ENCODE measurements at regions not wholly inside any gene's neighbourhood (a gene's known extent, or its start where the extent isn't known, plus 50 kb on each side); places are given as distances from the start of the nearest gene placed in this dataset.

GRCh38 chr9:87007711-87008366 lies 60.5 kb upstream of the GAS1 start:
- RAD21 ChIA-PET (ENCODE audit: low non-redundant PET in 1 of 2, low total read pairs in 2 of 2, uncharacterized antibody in 2 of 2, unreplicated experiment in 2 of 2), result no interaction called here
- POLR2A ChIA-PET, result no interaction called here
- CTCF ChIA-PET, result no interaction called here

DNA sequence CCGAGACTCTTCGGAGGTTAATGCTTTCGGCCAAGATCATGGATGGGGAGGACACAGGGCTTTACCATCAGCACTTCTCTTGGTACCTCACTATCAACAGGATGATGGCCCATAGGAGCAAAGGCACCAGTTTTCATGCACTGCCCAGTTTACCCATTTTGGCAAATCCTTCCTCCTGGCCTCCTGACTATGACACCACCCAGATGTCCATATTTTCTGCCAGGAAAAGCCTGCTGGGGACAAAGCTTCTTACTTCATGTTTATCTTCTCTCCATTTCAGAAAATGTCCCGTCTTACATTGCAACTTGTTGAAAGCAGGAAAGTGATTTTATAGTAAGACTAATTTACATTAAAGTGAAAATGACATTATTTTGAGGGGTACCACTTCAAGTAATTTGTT lies 61.4 kb upstream of the GAS1 start:
- no peaks in the 10 kb centered on the region for H3K9me2 ChIP-seq (ENCODE audit: insufficient read depth)
- ChIA-PET CTCF (no interaction called here), RAD21 (ENCODE audit: low non-redundant PET in 1 of 2, low total read pairs in 2 of 2, uncharacterized antibody in 2 of 2, unreplicated experiment in 2 of 2) (no interaction called here), POLR2A (no interaction called here)
- peaks cover 7% of the 10 kb centered on the region; the same call in 1 of the 2 replicates for H3K27me3 ChIP-seq (ENCODE audit: insufficient read depth, low read length)
- ATAC-seq (no peak), DNase-seq (ENCODE audit: low read depth, low spot score) (no peak)
- no peak overlapping the region for H3K27ac ChIP-seq (ENCODE audit: low read depth, low read length)
- H2AFZ ChIP-seq (ENCODE audit: low read depth, low read length, poor library complexity, severe bottlenecking), result no peak overlapping the region
- TF ChIP-seq ZFX (IDR thresholded peaks at IDR 0.05), result no peak
- TF ChIP-seq ZBTB33 (IDR thresholded peaks at IDR 0.05; ENCODE audit: extremely low read depth, insufficient replicate concordance, low read length), result no peak
- no peak for TF ChIP-seq EGR1 (IDR thresholded peaks at IDR 0.05; ENCODE audit: low read depth)
- no peak for TF ChIP-seq MAX (IDR thresholded peaks at IDR 0.05)
- TF ChIP-seq SP1 (IDR thresholded peaks at IDR 0.05; ENCODE audit: low read depth), result no peak
- TF ChIP-seq ELF1 (IDR thresholded peaks at IDR 0.05; ENCODE audit: borderline replicate concordance, low read depth), result no peak
- TF ChIP-seq, protein P1, sequence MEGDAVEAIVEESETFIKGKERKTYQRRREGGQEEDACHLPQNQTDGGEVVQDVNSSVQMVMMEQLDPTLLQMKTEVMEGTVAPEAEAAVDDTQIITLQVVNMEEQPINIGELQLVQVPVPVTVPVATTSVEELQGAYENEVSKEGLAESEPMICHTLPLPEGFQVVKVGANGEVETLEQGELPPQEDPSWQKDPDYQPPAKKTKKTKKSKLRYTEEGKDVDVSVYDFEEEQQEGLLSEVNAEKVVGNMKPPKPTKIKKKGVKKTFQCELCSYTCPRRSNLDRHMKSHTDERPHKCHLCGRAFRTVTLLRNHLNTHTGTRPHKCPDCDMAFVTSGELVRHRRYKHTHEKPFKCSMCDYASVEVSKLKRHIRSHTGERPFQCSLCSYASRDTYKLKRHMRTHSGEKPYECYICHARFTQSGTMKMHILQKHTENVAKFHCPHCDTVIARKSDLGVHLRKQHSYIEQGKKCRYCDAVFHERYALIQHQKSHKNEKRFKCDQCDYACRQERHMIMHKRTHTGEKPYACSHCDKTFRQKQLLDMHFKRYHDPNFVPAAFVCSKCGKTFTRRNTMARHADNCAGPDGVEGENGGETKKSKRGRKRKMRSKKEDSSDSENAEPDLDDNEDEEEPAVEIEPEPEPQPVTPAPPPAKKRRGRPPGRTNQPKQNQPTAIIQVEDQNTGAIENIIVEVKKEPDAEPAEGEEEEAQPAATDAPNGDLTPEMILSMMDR (IDR thresholded peaks at IDR 0.05 in 2 of 3, conservative IDR thresholded peaks at IDR 0.05 in 1 of 3; ENCODE audit: borderline replicate concordance in 1 of 3, insufficient read depth in 1 of 3, low read depth in 2 of 3, low read length in 2 of 3), result no peak
- TF ChIP-seq POLR2A (IDR thresholded peaks at IDR 0.05; ENCODE audit: borderline replicate concordance, extremely low read depth, insufficient read depth, insufficient read length), result no peak
- H4K20me1 ChIP-seq (ENCODE audit: insufficient read depth), result no peaks in the 10 kb centered on the region
- H3K79me2 ChIP-seq (ENCODE audit: insufficient read depth, low read length), result no peaks in the 10 kb centered on the region
- no peak overlapping the region for H3K4me3 ChIP-seq (replicated peaks in 1 of 2; ENCODE audit: low read depth in 1 of 2, low read length in 2 of 2)
- H3K9ac ChIP-seq (ENCODE audit: low read length), result no peak overlapping the region
- intact Hi-C loops (cut with micrococcal nuclease), result no loop called here
- no peak overlapping the region for H3K4me2 ChIP-seq (ENCODE audit: low read length)
- no peaks in the 10 kb centered on the region for H3K9me3 ChIP-seq (ENCODE audit: control insufficient read depth in 1 of 2, insufficient read depth in 1 of 2, low read depth in 1 of 2, low read length in 2 of 2)
- no TSS peak for BruUV-seq (replicated peaks)
- no peaks in the 10 kb centered on the region for H3K36me3 ChIP-seq (ENCODE audit: control insufficient read depth in 1 of 2, insufficient read depth in 2 of 2, low read length in 2 of 2)
- no peaks in the 10 kb centered on the region for H3K4me1 ChIP-seq (ENCODE audit: control insufficient read depth in 1 of 2, insufficient read depth in 2 of 2, low read length in 2 of 2)

More at GRCh38 chr9:87007711-87008366, 60.5 kb upstream of the GAS1 start:
- DNase-seq (ENCODE audit: low read depth, low spot score) (no peak), ATAC-seq (no peak)
- Histone ChIP-seq H4K20me1 (ENCODE audit: insufficient read depth) (no peaks in the 10 kb centered on the region), H3K4me2 (ENCODE audit: low read length) (no peak overlapping the region), H3K4me1 (ENCODE audit: control insufficient read depth in 1 of 2, insufficient read depth in 2 of 2, low read length in 2 of 2) (no peaks in the 10 kb centered on the region), H3K9me3 (ENCODE audit: control insufficient read depth in 1 of 2, insufficient read depth in 1 of 2, low read depth in 1 of 2, low read length in 2 of 2) (no peaks in the 10 kb centered on the region), H3K36me3 (ENCODE audit: control insufficient read depth in 1 of 2, insufficient read depth in 2 of 2, low read length in 2 of 2) (no peaks in the 10 kb centered on the region), H3K4me3 (replicated peaks in 1 of 2; ENCODE audit: low read depth in 1 of 2, low read length in 2 of 2) (no peak overlapping the region), H3K9me2 (ENCODE audit: insufficient read depth) (no peaks in the 10 kb centered on the region), H2AFZ (ENCODE audit: low read depth, low read length, poor library complexity, severe bottlenecking) (no peak overlapping the region), H3K9ac (ENCODE audit: low read length) (no peak overlapping the region), H3K79me2 (ENCODE audit: insufficient read depth, low read length) (no peaks in the 10 kb centered on the region), H3K27me3 (ENCODE audit: insufficient read depth, low read length) (peaks cover 12% of the 10 kb centered on the region; the same call in 1 of the 2 replicates), H3K27ac (ENCODE audit: low read depth, low read length) (no peak overlapping the region)
- BruUV-seq (replicated peaks), result no TSS peak
- no peak for TF ChIP-seq POLR2AphosphoS5 (IDR thresholded peaks at IDR 0.05; ENCODE audit: low read depth, low read length)
- intact Hi-C loops (cut with micrococcal nuclease), result no loop called here

Measured in HCT116 (cell line).